ENCODE measurements at regions not wholly inside any gene's neighbourhood (a gene's known extent, or its start where the extent isn't known, plus 50 kb on each side); places are given as distances from the start of the nearest gene placed in this dataset.

GRCh38 chr1:157234705-157235273 is 96.6 kb upstream of the ETV3 start:
- TF ChIP-seq, protein P1, sequence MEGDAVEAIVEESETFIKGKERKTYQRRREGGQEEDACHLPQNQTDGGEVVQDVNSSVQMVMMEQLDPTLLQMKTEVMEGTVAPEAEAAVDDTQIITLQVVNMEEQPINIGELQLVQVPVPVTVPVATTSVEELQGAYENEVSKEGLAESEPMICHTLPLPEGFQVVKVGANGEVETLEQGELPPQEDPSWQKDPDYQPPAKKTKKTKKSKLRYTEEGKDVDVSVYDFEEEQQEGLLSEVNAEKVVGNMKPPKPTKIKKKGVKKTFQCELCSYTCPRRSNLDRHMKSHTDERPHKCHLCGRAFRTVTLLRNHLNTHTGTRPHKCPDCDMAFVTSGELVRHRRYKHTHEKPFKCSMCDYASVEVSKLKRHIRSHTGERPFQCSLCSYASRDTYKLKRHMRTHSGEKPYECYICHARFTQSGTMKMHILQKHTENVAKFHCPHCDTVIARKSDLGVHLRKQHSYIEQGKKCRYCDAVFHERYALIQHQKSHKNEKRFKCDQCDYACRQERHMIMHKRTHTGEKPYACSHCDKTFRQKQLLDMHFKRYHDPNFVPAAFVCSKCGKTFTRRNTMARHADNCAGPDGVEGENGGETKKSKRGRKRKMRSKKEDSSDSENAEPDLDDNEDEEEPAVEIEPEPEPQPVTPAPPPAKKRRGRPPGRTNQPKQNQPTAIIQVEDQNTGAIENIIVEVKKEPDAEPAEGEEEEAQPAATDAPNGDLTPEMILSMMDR (IDR thresholded peaks at IDR 0.05): no peak
- TF ChIP-seq ELF4 (CRISPR knock-in tag; IDR thresholded peaks at IDR 0.05; ENCODE audit: low read depth): no peak
- TF ChIP-seq CREB1 (CRISPR knock-in tag; IDR thresholded peaks at IDR 0.05): no peak
- no peak for TF ChIP-seq MAX (CRISPR knock-in tag; IDR thresholded peaks at IDR 0.05)
- no peak for TF ChIP-seq E2F5 (CRISPR knock-in tag; IDR thresholded peaks at IDR 0.05)
- no peak for TF ChIP-seq OVOL2 (CRISPR knock-in tag; IDR thresholded peaks at IDR 0.05; ENCODE audit: borderline replicate concordance)
- TF ChIP-seq NFE2L1 (CRISPR knock-in tag; IDR thresholded peaks at IDR 0.05): no peak
- TF ChIP-seq NR2C2 (CRISPR knock-in tag; IDR thresholded peaks at IDR 0.05): no peak
- TF ChIP-seq ZNF232 (CRISPR knock-in tag; IDR thresholded peaks at IDR 0.05): no peak
- TF ChIP-seq ATF2 (CRISPR knock-in tag; IDR thresholded peaks at IDR 0.05; ENCODE audit: borderline replicate concordance, low read depth): no peak
- TF ChIP-seq ETV6 (CRISPR knock-in tag; IDR thresholded peaks at IDR 0.05): no peak
- TF ChIP-seq ESRRA (CRISPR knock-in tag; IDR thresholded peaks at IDR 0.05; ENCODE audit: borderline replicate concordance): no peak
- TF ChIP-seq TCF7 (CRISPR knock-in tag; IDR thresholded peaks at IDR 0.05; ENCODE audit: low read depth): no peak

All from WTC11 (cell line).